CD8-positive, alpha-beta memory T cell (primary cell): ENCODE measurements at regions not wholly inside any gene's neighbourhood (a gene's known extent, or its start where the extent isn't known, plus 50 kb on each side); places are given as distances from the start of the nearest gene placed in this dataset.

Experiments used
- CTCF ChIA-PET: fragments of 350-600 bp; sonication (Branson Sonifier 250); formaldehyde crosslinking; loops from one replicate; lab custom pipeline; 2021; ENCODE audit warnings: antibody characterized with exemption; lab: Charles Lee
- POLR2A ChIA-PET: fragments of 350-600 bp; sonication (Branson Sonifier 250); formaldehyde crosslinking; loops from one replicate; lab custom pipeline; 2021; ENCODE audit warnings: antibody characterized with exemption; lab: Charles Lee
- DNase-seq, 5 donors: peaks; one replicate each; pipeline versions ENCODE4 v3.0.0 to v3.0.0-alpha.2; 2020 to 2022; ENCODE audit warnings: mixed read lengths in 1 of 5
- H3K27ac ChIP-seq: one replicate; pipeline ENCODE4 v1.7.0; 2013; ENCODE audit warnings: low read depth, mild to moderate bottlenecking, low read length, moderate library complexity
- H3K27me3 ChIP-seq: 2 replicates; pipeline ENCODE4 v1.7.0; 2013; ENCODE audit warnings: low read length, mild to moderate bottlenecking; ENCODE audit not compliant: insufficient read depth, poor library complexity, severe bottlenecking
- H3K36me3 ChIP-seq: 2 replicates; pipeline ENCODE4 v1.7.0; 2013; ENCODE audit warnings: mild to moderate bottlenecking, low read length, moderate library complexity; ENCODE audit not compliant: insufficient read depth
- H3K4me1 ChIP-seq: 2 replicates; pipeline ENCODE4 v1.7.0; 2013; ENCODE audit warnings: mild to moderate bottlenecking, low read length, moderate library complexity; ENCODE audit not compliant: insufficient read depth
- H3K4me3 ChIP-seq: 2 replicates; pipeline ENCODE4 v1.7.0; 2013; ENCODE audit warnings: mild to moderate bottlenecking, low read length
- H3K9me3 ChIP-seq: 2 replicates; pipeline ENCODE4 v1.7.0; 2013; ENCODE audit warnings: mild to moderate bottlenecking, low read length
- H3K27ac Mint-ChIP-seq, 8 donors: one replicate each; pipeline ENCODE4 v1.8.0; 2020 to 2021; ENCODE audit warnings: mixed read lengths in 8 of 8, mild to moderate bottlenecking in 6 of 8, inconsistent platforms in 3 of 8, moderate library complexity in 3 of 8
- H3K27me3 Mint-ChIP-seq, 2 donors: one replicate each; pipeline ENCODE4 v1.8.0; 2020 to 2021; ENCODE audit warnings: mixed read lengths in 2 of 2, mild to moderate bottlenecking in 1 of 2, moderate library complexity in 1 of 2
- H3K36me3 Mint-ChIP-seq, 3 donors: one replicate each; pipeline ENCODE4 v1.8.0; 2020 to 2021; ENCODE audit warnings: mixed read lengths in 3 of 3, inconsistent platforms in 1 of 3, mild to moderate bottlenecking in 1 of 3
- H3K4me1 Mint-ChIP-seq, 3 donors: one replicate each; pipeline ENCODE4 v1.8.0; 2020 to 2021; ENCODE audit warnings: mixed read lengths in 3 of 3, inconsistent platforms in 1 of 3, mild to moderate bottlenecking in 1 of 3
- H3K4me3 Mint-ChIP-seq, 7 donors: one replicate each; pipeline ENCODE4 v1.8.0; 2020 to 2021; ENCODE audit warnings: mixed read lengths in 7 of 7, mild to moderate bottlenecking in 6 of 7, moderate library complexity in 4 of 7, inconsistent platforms in 2 of 7
- H3K9me3 Mint-ChIP-seq, 5 donors: one replicate each; pipeline ENCODE4 v1.8.0; 2020 to 2022; ENCODE audit warnings: mixed read lengths in 5 of 5, mild to moderate bottlenecking in 3 of 5, moderate library complexity in 2 of 5, inconsistent platforms in 1 of 5

DNA sequence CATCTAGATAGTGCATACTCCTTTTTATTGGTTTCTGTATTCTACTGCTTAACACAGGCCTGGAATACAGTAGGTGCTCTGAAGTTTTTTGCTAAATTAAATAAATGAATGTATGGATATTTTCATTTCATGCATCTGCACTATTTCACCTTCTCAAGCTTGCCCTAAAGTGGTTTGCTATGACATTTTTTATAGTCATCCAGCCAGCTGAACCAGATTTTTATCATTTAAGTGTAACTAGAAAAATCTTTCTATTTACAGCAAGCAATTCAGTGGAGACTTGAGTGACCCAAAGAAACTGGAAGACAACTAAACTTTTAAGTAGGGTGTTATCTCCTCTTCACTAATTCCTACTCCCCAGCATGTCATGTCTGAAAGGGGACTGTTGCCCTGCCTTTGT, 354.9 kb downstream of the OSR1 start:
- no peaks in the 10 kb centered on the region for H3K4me1 ChIP-seq
- POLR2A ChIA-PET: no interaction called here
- CTCF ChIA-PET: no interaction called here

GRCh38 chr2:19000776-19001175, 357.6 kb downstream of the OSR1 start:
- Histone ChIP-seq H3K36me3 (no peaks in the 10 kb centered on the region), H3K4me1 (no peaks in the 10 kb centered on the region), H3K27me3 (no peaks in the 10 kb centered on the region), H3K27ac (no peak overlapping the region), H3K9me3 (no peaks in the 10 kb centered on the region), H3K4me3 (no peak overlapping the region)
- no peak overlapping the region for H3K27ac Mint-ChIP-seq
- H3K9me3 Mint-ChIP-seq: no peaks in the 10 kb centered on the region
- peaks cover 0 to 1% of the 10 kb centered on the region in 2 donors for H3K27me3 Mint-ChIP-seq
- DNase-seq: no peak
- no peaks in the 10 kb centered on the region for H3K4me1 Mint-ChIP-seq
- H3K4me3 Mint-ChIP-seq: no peak overlapping the region
- peaks cover 0 to 7% (median 0%) of the 10 kb centered on the region in 3 donors for H3K36me3 Mint-ChIP-seq
- POLR2A ChIA-PET: no interaction called here
- CTCF ChIA-PET: no interaction called here

More for the DNA sequence above, 354.9 kb downstream of the OSR1 start:
- Mint-ChIP-seq H3K4me3 (no peak overlapping the region), H3K27me3 (peaks cover 0 to 1% of the 10 kb centered on the region in 2 donors), H3K9me3 (peaks cover 0 to 9% (median 2%) of the 10 kb centered on the region in 5 donors), H3K36me3 (peaks cover 0 to 13% (median 0%) of the 10 kb centered on the region in 3 donors), H3K27ac (no peak overlapping the region), H3K4me1 (no peaks in the 10 kb centered on the region)
- no peak overlapping the region for H3K4me3 ChIP-seq
- H3K27ac ChIP-seq: no peak overlapping the region
- no peak for DNase-seq
- no peaks in the 10 kb centered on the region for H3K9me3 ChIP-seq
- no peaks in the 10 kb centered on the region for H3K36me3 ChIP-seq
- no peaks in the 10 kb centered on the region for H3K27me3 ChIP-seq

DNA sequence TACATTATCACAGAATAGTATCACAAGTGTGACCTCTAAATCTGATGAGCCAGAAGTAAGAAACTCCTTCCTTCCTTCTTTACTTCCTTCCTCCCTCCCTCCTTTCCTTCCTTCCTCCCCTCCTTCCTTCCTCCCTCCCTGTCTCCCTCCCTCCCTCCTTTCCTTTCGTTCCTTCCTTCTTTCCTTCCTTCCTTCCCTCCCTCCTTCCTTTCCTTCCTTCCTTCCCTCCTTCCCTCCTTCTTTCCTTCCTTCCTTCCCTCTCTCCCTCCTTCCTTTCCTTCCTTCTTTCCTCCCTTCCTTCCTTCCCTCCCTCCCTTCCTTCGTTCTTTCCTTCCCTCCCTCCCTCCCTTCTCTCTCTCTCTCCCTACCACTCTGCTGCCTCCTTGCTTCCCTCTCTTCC, 359.2 kb downstream of the OSR1 start:
- H3K36me3 Mint-ChIP-seq: peaks cover 0 to 10% (median 0%) of the 10 kb centered on the region in 3 donors
- no peaks in the 10 kb centered on the region for H3K4me1 Mint-ChIP-seq
- H3K36me3 ChIP-seq: no peaks in the 10 kb centered on the region

GRCh38 chr2:18998491-18998890, 359.9 kb downstream of the OSR1 start:
- Mint-ChIP-seq H3K9me3 (no peaks in the 10 kb centered on the region), H3K36me3 (peaks cover 0 to 10% (median 0%) of the 10 kb centered on the region in 3 donors), H3K4me1 (no peaks in the 10 kb centered on the region), H3K27ac (no peak overlapping the region), H3K4me3 (no peak overlapping the region), H3K27me3 (peaks cover 0 to 1% of the 10 kb centered on the region in 2 donors)
- Histone ChIP-seq H3K27ac (no peak overlapping the region), H3K36me3 (no peaks in the 10 kb centered on the region), H3K4me1 (no peaks in the 10 kb centered on the region), H3K4me3 (no peak overlapping the region), H3K9me3 (no peaks in the 10 kb centered on the region), H3K27me3 (no peaks in the 10 kb centered on the region)
- ChIA-PET POLR2A (no interaction called here), CTCF (no interaction called here)
- no peak for DNase-seq

More for the DNA sequence above, 359.2 kb downstream of the OSR1 start:
- POLR2A ChIA-PET: no interaction called here
- H3K27ac Mint-ChIP-seq: no peak overlapping the region
- peaks cover 0 to 1% of the 10 kb centered on the region in 2 donors for H3K27me3 Mint-ChIP-seq
- no peaks in the 10 kb centered on the region for H3K27me3 ChIP-seq
- H3K9me3 Mint-ChIP-seq: no peaks in the 10 kb centered on the region
- H3K4me3 ChIP-seq: no peak overlapping the region
- H3K4me3 Mint-ChIP-seq: no peak overlapping the region
- no peaks in the 10 kb centered on the region for H3K4me1 ChIP-seq
- no peak overlapping the region for H3K27ac ChIP-seq
- CTCF ChIA-PET: no interaction called here
- H3K9me3 ChIP-seq: no peaks in the 10 kb centered on the region
- no peak for DNase-seq

DNA sequence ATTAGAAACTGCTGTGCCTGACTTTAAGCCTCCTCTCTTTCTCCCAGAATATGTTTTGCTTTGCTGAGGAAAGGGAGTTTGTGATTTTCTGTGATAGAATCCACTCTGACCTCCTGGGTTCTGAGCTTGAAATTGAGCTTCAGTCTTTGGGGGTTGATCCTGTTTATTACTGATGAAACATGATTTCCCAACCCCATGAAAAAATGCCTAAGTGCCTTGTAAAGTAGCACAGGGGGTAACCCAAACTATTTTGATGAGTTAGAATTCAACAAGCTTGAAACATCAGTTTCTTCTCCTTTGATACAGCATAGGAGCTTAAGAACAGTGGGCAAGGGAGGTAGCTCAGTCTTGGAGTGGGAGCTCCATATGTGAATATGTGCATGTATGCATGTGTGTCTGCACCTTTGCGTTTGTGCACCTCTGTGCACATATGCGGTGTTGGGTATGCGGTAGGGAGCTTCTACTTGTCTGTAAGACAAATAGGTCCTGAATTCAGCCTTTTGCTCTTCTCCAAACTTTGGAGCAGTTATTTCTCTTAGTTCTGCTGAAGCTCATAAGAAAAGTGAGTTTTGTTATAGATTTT, 364.6 kb downstream of the OSR1 start:
- Histone ChIP-seq H3K36me3 (no peaks in the 10 kb centered on the region), H3K27ac (no peak overlapping the region), H3K4me3 (no peak overlapping the region), H3K27me3 (no peaks in the 10 kb centered on the region), H3K9me3 (no peaks in the 10 kb centered on the region), H3K4me1 (no peaks in the 10 kb centered on the region)
- ChIA-PET POLR2A (no interaction called here), CTCF (no interaction called here)
- no peaks in the 10 kb centered on the region for H3K4me1 Mint-ChIP-seq
- no peaks in the 10 kb centered on the region for H3K27me3 Mint-ChIP-seq
- no peak for DNase-seq
- H3K4me3 Mint-ChIP-seq: no peak overlapping the region
- no peak overlapping the region for H3K27ac Mint-ChIP-seq
- no peaks in the 10 kb centered on the region for H3K9me3 Mint-ChIP-seq
- peaks cover 0 to 22% (median 0%) of the 10 kb centered on the region in 3 donors for H3K36me3 Mint-ChIP-seq

DNA sequence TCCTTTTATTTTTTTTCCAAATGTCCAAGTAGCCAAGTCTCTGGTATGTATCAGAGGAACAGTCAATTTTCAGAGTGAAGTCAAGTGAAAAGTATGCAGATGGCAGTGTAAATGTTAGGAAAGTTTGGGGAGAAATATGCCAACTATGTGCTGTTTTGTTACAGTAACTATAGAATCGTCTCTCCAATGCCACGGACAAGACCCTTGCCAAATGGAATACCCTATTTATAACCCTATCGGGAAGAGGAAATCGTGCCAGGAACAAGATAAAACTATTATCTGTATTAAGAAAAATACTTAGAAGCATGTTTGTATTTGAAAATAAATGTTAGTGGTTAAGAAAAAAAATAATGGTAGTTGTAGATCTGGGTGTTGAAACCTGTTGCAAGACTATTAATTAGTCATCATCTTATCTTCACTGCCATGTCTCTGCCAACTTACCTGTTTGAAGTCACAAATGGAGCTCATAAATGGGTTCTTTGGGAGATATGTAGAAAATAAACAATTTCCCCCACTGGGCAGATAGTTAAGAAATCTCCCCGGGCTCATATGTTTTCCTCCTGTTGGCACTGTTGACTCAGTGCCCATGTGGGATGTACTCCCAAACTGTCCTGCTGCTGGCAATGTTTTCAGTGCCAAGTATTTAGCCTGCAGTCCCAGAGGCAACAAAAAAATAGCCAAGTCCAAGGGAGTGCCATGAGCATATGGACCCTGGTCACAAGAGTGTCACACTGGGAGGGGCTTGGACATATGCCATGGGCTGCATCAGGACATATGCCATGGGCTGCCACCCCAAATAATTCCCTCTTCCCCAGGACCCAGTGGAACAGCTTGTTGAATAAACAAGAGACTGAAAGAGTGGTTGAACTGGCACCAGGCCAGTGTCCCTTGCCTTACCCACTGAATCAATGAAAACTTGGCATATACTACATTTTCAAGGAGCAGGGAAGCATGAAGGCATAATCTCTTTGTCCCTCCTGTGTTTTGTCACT, 366.9 kb downstream of the OSR1 start:
- H3K4me1 Mint-ChIP-seq: no peaks in the 10 kb centered on the region
- H3K9me3 Mint-ChIP-seq: no peaks in the 10 kb centered on the region
- no peak overlapping the region for H3K27ac Mint-ChIP-seq
- Histone ChIP-seq H3K4me3 (no peak overlapping the region), H3K27me3 (no peaks in the 10 kb centered on the region), H3K4me1 (no peaks in the 10 kb centered on the region), H3K27ac (no peak overlapping the region), H3K36me3 (no peaks in the 10 kb centered on the region), H3K9me3 (no peaks in the 10 kb centered on the region)
- DNase-seq: no peak
- no peak overlapping the region for H3K4me3 Mint-ChIP-seq
- H3K36me3 Mint-ChIP-seq: peaks cover 0 to 20% (median 0%) of the 10 kb centered on the region in 3 donors
- ChIA-PET POLR2A (no interaction called here), CTCF (no interaction called here)
- H3K27me3 Mint-ChIP-seq: no peaks in the 10 kb centered on the region

GRCh38 chr2:18988631-18989232, 369.7 kb downstream of the OSR1 start:
- Histone ChIP-seq H3K27me3 (no peaks in the 10 kb centered on the region), H3K4me1 (no peaks in the 10 kb centered on the region), H3K27ac (no peak overlapping the region), H3K36me3 (no peaks in the 10 kb centered on the region), H3K9me3 (no peaks in the 10 kb centered on the region), H3K4me3 (no peak overlapping the region)
- Mint-ChIP-seq H3K4me3 (no peak overlapping the region), H3K36me3 (peaks cover 0 to 12% (median 0%) of the 10 kb centered on the region in 3 donors), H3K27me3 (no peaks in the 10 kb centered on the region), H3K27ac (peak overlapping the region in 1 of 8 donors; percentile 36), H3K4me1 (no peaks in the 10 kb centered on the region), H3K9me3 (no peaks in the 10 kb centered on the region)
- ChIA-PET POLR2A (interaction anchor here (0.6 kb wide), 1 partner anchor 54 kb away, joined by 3 read pairs; no protein-coding TSS in a partner anchor), CTCF (no interaction called here)
- DNase-seq: no peak

GRCh38 chr2:18987592-18988073, 370.8 kb downstream of the OSR1 start:
- H3K4me1 ChIP-seq: no peaks in the 10 kb centered on the region
- Mint-ChIP-seq H3K4me3 (no peak overlapping the region), H3K36me3 (peaks cover 0 to 12% (median 0%) of the 10 kb centered on the region in 3 donors), H3K27ac (no peak overlapping the region), H3K9me3 (peaks cover 0 to 2% (median 0%) of the 10 kb centered on the region in 5 donors), H3K27me3 (no peaks in the 10 kb centered on the region), H3K4me1 (no peaks in the 10 kb centered on the region)
- CTCF ChIA-PET: no interaction called here
- no peak overlapping the region for H3K27ac ChIP-seq
- no peaks in the 10 kb centered on the region for H3K27me3 ChIP-seq
- H3K4me3 ChIP-seq: no peak overlapping the region
- no peak for DNase-seq
- no peaks in the 10 kb centered on the region for H3K9me3 ChIP-seq
- POLR2A ChIA-PET: no interaction called here
- H3K36me3 ChIP-seq: no peaks in the 10 kb centered on the region
